ENCODE measurements at regions not wholly inside any gene's neighbourhood (a gene's known extent, or its start where the extent isn't known, plus 50 kb on each side); places are given as distances from the start of the nearest gene placed in this dataset.

DNA sequence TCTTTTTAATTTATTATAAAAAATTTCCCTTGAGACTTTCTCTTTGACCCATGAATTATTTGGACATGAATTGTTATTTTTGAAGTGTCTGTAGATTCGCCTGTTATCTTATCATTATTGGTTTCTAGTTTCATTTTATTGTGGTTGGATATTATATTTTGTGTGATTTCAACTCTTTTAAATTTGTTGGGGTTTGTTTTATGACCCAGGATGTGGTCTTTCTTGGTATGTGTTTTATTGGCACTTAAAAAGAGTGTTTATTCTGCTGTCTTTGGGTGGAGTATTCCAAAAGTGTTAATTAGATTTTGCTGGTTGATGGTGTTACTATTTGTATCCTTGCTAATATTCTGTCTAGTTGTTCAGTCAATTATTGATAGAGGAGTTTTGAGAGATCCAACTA is 50.5 kb upstream of the GPR141 start:
- H4K20me1 ChIP-seq (ENCODE audit: control insufficient read depth, insufficient read depth, low read length, poor library complexity, severe bottlenecking): no peaks in the 10 kb centered on the region
- H3K4me1 Mint-ChIP-seq: no peaks in the 10 kb centered on the region
- no peak overlapping the region for H2AFZ ChIP-seq (ENCODE audit: insufficient read depth, low read depth, low read length, poor library complexity, severe bottlenecking)
- intact Hi-C loops (cut with micrococcal nuclease): no loop called here
- H3K27ac Mint-ChIP-seq: no peak overlapping the region
- H3K4me3 ChIP-seq (ENCODE audit: control extremely low read depth in 1 of 5, extremely low read depth in 1 of 5, insufficient read depth in 1 of 5, low read depth in 2 of 5, low read length in 4 of 5): no peak overlapping the region
- H3K27ac ChIP-seq (ENCODE audit: low read length in 2 of 2): no peak overlapping the region
- no CpG with 5 or more reads among the region's 1 CpG for WGBS (ENCODE audit: insufficient coverage)
- H3K27me3 Mint-ChIP-seq: peaks cover 41% of the 10 kb centered on the region
- no peaks in the 10 kb centered on the region for H3K36me3 ChIP-seq (replicated peaks in 1 of 2; ENCODE audit: control extremely low read depth in 1 of 2, control insufficient read depth in 1 of 2, extremely low read depth in 1 of 2, insufficient read depth in 2 of 2, low read length in 1 of 2)
- TF ChIP-seq, protein P1, sequence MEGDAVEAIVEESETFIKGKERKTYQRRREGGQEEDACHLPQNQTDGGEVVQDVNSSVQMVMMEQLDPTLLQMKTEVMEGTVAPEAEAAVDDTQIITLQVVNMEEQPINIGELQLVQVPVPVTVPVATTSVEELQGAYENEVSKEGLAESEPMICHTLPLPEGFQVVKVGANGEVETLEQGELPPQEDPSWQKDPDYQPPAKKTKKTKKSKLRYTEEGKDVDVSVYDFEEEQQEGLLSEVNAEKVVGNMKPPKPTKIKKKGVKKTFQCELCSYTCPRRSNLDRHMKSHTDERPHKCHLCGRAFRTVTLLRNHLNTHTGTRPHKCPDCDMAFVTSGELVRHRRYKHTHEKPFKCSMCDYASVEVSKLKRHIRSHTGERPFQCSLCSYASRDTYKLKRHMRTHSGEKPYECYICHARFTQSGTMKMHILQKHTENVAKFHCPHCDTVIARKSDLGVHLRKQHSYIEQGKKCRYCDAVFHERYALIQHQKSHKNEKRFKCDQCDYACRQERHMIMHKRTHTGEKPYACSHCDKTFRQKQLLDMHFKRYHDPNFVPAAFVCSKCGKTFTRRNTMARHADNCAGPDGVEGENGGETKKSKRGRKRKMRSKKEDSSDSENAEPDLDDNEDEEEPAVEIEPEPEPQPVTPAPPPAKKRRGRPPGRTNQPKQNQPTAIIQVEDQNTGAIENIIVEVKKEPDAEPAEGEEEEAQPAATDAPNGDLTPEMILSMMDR (IDR thresholded peaks at IDR 0.05): no peak
- no peak for TF ChIP-seq EZH2 (IDR thresholded peaks at IDR 0.05; ENCODE audit: borderline replicate concordance, insufficient read depth, low read depth, low read length, poor library complexity, severe bottlenecking)
- peaks cover 11% of the 10 kb centered on the region for H3K9me3 Mint-ChIP-seq (ENCODE audit: insufficient read depth)
- CTCF ChIA-PET: no interaction called here
- H3K9me3 ChIP-seq (ENCODE audit: control extremely low read depth in 1 of 3, control insufficient read depth in 2 of 3, insufficient read depth in 1 of 3, low read length in 2 of 3): peaks cover 0 to 16% (median 7%) of the 10 kb centered on the region in 3 donors
- POLR2A ChIA-PET: no interaction called here
- ATAC-seq (ENCODE audit: low read depth) (no peak), DNase-seq (no peak)
- H3K4me3 Mint-ChIP-seq: no peak overlapping the region
- H3K27me3 ChIP-seq (replicated peaks in 1 of 4; ENCODE audit: control extremely low read depth in 1 of 4, control insufficient read depth in 3 of 4, insufficient read depth in 4 of 4, low read length in 3 of 4): peaks cover 0 to 8% (median 6%) of the 10 kb centered on the region in 4 experiments
- H3K79me2 ChIP-seq (ENCODE audit: control insufficient read depth, insufficient read depth, low read length): no peaks in the 10 kb centered on the region
- no peak overlapping the region for H3K4me2 ChIP-seq (replicated peaks; ENCODE audit: low read depth, low read length, poor library complexity, severe bottlenecking)
- no peaks in the 10 kb centered on the region for H3K4me1 ChIP-seq (ENCODE audit: control insufficient read depth in 2 of 2, insufficient read depth in 2 of 2, low read length in 2 of 2)
- H3K9ac ChIP-seq (ENCODE audit: low read length): no peak overlapping the region
